ENCODE measurements at regions not wholly inside any gene's neighbourhood (a gene's known extent, or its start where the extent isn't known, plus 50 kb on each side); places are given as distances from the start of the nearest gene placed in this dataset.

DNA sequence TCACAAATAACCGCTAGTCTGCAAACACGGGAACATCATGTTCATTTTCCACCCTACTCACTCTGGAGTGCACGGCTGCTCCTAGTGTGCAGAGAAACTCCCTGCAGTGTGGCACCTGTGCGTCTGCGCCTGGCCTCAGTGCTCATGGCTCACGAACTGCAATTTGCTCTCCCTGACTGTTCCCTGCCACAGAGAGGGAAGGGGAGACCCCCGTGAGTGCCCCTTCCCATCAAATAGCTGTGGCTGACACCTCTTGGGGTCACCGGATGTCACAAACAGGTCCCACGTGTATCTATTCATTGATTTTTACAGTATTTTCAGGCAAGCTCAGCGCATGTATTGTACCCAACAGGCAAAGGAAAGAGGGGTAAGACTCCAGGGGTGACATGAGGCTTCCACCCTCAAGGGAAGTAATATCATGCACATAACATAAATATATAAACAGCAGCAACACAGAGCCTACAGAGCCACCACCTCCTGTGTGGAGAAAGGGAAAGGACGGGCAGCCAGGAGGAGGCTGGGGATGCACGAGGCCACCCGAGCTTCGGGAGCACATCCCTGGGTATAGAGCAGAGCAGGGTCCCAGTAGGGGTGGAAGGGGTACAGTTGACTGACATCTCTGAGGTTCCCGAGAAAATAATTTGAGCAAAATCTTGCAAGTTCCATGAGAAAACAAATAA, 140.3 kb upstream of the SOX1 start:
- TF ChIP-seq, protein P1, sequence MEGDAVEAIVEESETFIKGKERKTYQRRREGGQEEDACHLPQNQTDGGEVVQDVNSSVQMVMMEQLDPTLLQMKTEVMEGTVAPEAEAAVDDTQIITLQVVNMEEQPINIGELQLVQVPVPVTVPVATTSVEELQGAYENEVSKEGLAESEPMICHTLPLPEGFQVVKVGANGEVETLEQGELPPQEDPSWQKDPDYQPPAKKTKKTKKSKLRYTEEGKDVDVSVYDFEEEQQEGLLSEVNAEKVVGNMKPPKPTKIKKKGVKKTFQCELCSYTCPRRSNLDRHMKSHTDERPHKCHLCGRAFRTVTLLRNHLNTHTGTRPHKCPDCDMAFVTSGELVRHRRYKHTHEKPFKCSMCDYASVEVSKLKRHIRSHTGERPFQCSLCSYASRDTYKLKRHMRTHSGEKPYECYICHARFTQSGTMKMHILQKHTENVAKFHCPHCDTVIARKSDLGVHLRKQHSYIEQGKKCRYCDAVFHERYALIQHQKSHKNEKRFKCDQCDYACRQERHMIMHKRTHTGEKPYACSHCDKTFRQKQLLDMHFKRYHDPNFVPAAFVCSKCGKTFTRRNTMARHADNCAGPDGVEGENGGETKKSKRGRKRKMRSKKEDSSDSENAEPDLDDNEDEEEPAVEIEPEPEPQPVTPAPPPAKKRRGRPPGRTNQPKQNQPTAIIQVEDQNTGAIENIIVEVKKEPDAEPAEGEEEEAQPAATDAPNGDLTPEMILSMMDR (IDR thresholded peaks at IDR 0.05) = no peak
- Histone ChIP-seq H3K27me3 (ENCODE audit: insufficient read depth in 3 of 3, low read length in 2 of 3) (peaks cover 0 to 7% (median 0%) of the 10 kb centered on the region in 3 donors), H3K4me3 (no peak overlapping the region), H3K9me3 (peaks cover 2% of the 10 kb centered on the region), H3K4me1 (no peaks in the 10 kb centered on the region), H3K36me3 (ENCODE audit: insufficient read depth in 1 of 2, low read depth in 1 of 2) (no peaks in the 10 kb centered on the region), H3K27ac (no peak overlapping the region)
- DNase-seq (no peak), ATAC-seq (no peak)
- intact Hi-C loops (cut with DNase I) = no loop called here
- WGBS, 3 donors = 76 to 78% (median 78%) methylated on average over 15 of the region's 15 CpGs

DNA sequence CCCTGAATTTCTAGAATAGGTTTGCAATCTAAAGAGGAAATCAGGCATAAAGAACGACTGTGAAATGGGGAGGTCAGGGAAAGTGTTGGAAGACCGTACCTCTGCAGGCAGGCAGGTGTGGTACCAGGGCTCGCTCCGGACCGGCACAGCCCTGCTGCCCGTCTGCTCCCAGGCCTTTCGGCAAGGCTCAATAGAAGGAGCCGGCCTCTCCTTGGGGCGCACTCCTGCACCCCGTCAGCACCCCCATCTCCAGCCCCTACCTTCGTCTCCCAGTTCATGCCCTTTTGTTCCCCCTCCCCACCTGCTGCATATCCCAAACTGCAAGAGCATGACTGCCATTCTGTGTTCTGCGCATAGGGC, 139.8 kb upstream of the SOX1 start:
- TF ChIP-seq, protein P1 (IDR thresholded peaks at IDR 0.05) = no peak
- DNase-seq = no peak
- no peak overlapping the region for H3K4me3 ChIP-seq
- no peak overlapping the region for H3K27ac ChIP-seq
- peaks cover 0 to 4% (median 0%) of the 10 kb centered on the region in 3 donors for H3K27me3 ChIP-seq (ENCODE audit: insufficient read depth in 3 of 3, low read length in 2 of 3)
- intact Hi-C loops (cut with DNase I) = no loop called here
- ATAC-seq = no peak
- 84 to 88% (median 86%) methylated on average over 12 of the region's 12 CpGs for WGBS, 3 donors
- H3K4me1 ChIP-seq = no peaks in the 10 kb centered on the region
- peaks cover 6% of the 10 kb centered on the region for H3K9me3 ChIP-seq
- H3K36me3 ChIP-seq (ENCODE audit: insufficient read depth in 1 of 2, low read depth in 1 of 2) = no peaks in the 10 kb centered on the region

DNA sequence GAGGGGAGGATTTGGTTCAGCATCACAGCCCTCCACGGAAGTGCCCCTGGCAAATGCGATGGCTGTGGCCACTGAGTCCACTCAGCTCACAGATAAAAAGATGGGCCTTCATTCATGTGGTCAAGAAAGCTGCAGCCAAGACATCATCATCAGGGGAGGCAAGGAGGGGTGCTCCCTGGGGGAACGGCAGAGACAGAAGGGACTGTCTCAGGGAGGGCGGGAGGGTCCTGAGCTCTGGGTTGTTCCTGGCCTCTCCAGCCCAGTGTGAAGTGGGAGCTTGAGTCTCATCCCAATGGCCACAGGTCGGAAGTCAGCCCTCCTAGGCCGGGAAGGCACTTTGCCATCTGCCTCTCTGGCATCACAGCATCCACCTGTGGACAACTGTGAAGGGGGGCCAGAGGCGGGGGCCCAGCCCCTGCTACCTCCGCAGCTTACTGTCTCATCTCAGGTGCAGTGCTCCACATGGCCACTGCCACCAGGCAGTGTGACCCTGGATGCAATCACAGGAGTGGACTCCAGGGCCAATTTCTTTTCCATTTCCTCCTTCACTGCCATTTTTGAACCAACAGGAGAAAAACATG, 137.8 kb upstream of the SOX1 start:
- Histone ChIP-seq H3K9me3 (peaks cover 12% of the 10 kb centered on the region), H3K4me3 (no peak overlapping the region), H3K36me3 (ENCODE audit: insufficient read depth in 1 of 2, low read depth in 1 of 2) (no peaks in the 10 kb centered on the region), H3K4me1 (no peaks in the 10 kb centered on the region), H3K27me3 (ENCODE audit: insufficient read depth in 3 of 3, low read length in 2 of 3) (no peaks in the 10 kb centered on the region), H3K27ac (no peak overlapping the region)
- 78 to 81% (median 80%) methylated on average over 8 of the region's 8 CpGs for WGBS, 3 donors
- DNase-seq (no peak), ATAC-seq (no peak)
- intact Hi-C loops (cut with DNase I) = no loop called here
- TF ChIP-seq, protein P1 (IDR thresholded peaks at IDR 0.05) = no peak

DNA sequence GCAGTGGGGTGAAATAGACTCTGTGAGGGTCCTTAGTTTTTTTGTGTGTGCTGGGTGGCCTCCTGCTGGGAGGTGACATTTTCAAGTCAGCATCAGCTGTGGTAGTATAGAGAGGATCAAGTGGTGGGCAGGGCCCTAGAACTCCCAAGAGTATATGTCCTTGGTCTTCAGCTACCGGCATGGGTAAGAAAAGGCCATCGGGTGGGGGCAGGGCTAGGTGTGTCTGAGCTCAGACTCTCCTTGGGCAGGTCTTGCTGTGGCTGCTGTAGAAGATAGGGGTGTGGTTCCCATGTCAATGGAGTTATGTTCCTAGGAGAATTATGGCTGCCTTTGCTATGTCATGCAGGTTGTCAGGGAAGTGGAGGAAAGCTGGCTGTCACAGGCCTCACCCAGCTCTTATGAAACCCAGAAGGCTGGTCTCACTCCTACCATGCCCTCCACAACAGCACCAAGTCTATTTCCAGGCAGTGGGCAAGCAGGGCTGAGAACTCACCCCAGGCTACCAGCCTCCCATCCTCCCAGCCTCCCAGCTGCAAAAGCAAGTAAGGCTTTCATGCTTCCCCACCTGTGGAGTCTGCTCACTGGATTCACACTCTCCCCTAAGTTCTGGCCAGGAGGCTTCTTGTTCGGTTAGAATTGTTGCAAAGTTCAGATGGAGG, 130.6 kb upstream of the SOX1 start:
- WGBS, 3 donors = 69 to 80% (median 78%) methylated on average over 3 of the region's 3 CpGs
- TF ChIP-seq, protein P1 (IDR thresholded peaks at IDR 0.05) = no peak
- no peak for DNase-seq
- H3K27ac ChIP-seq = no peak overlapping the region
- peaks cover 12% of the 10 kb centered on the region for H3K9me3 ChIP-seq
- H3K4me3 ChIP-seq = no peak overlapping the region
- H3K36me3 ChIP-seq (ENCODE audit: insufficient read depth in 1 of 2, low read depth in 1 of 2) = no peaks in the 10 kb centered on the region
- H3K27me3 ChIP-seq (ENCODE audit: insufficient read depth in 3 of 3, low read length in 2 of 3) = no peaks in the 10 kb centered on the region
- no peak for ATAC-seq
- intact Hi-C loops (cut with DNase I) = loop anchor here in 1 of 2 donors (2.0 kb wide), 1 partner anchor 42 kb away; no protein-coding TSS in a partner anchor
- no peaks in the 10 kb centered on the region for H3K4me1 ChIP-seq
